KG1 (cell line): ENCODE measurements at regions not wholly inside any gene's neighbourhood (a gene's known extent, or its start where the extent isn't known, plus 50 kb on each side); places are given as distances from the start of the nearest gene placed in this dataset.

Experiments
- DNase-seq: peaks from one replicate; lab custom pipeline; 2025; lab: John Stamatoyannopoulos, UW

GRCh38 chr9:79880626-79881025 lies 308.9 kb downstream of the TLE4 start:
- DNase-seq = no peak

GRCh38 chr9:79877943-79878602 lies 306.3 kb downstream of the TLE4 start:
- peak; percentile 18 for DNase-seq

GRCh38 chr9:79868567-79869189 lies 296.9 kb downstream of the TLE4 start:
- DNase-seq = no peak

GRCh38 chr9:79862921-79863890 lies 291.4 kb downstream of the TLE4 start:
- no peak for DNase-seq

GRCh38 chr9:79858508-79858907 lies 286.7 kb downstream of the TLE4 start:
- no peak for DNase-seq

- DNase-seq = no peak
These were observed 285.4 kb downstream of the TLE4 start for GRCh38 chr9:79857188-79857587.

GRCh38 chr9:79847074-79847473 lies 275.3 kb downstream of the TLE4 start:
- DNase-seq = no peak

GRCh38 chr9:79829566-79830302 lies 258.0 kb downstream of the TLE4 start:
- DNase-seq = no peak

GRCh38 chr9:79824265-79824664 lies 252.5 kb downstream of the TLE4 start:
- DNase-seq = no peak

- DNase-seq = no peak
These were observed 245.8 kb downstream of the TLE4 start for GRCh38 chr9:79817438-79818004.

- no peak for DNase-seq
These were observed 241.5 kb downstream of the TLE4 start for GRCh38 chr9:79813258-79813638.

GRCh38 chr9:79812507-79813257 lies 240.9 kb downstream of the TLE4 start:
- DNase-seq = peak; percentile 48

- no peak for DNase-seq
These were observed 240.3 kb downstream of the TLE4 start for GRCh38 chr9:79812099-79812498.

GRCh38 chr9:79809931-79810330 lies 238.2 kb downstream of the TLE4 start:
- DNase-seq = no peak

- no peak for DNase-seq
These were observed 237.6 kb downstream of the TLE4 start for GRCh38 chr9:79809316-79809876.

GRCh38 chr9:79807971-79808370 lies 236.2 kb downstream of the TLE4 start:
- no peak for DNase-seq

- DNase-seq = no peak
These were observed 234.3 kb downstream of the TLE4 start for GRCh38 chr9:79806086-79806485.

GRCh38 chr9:79801459-79801858 lies 229.7 kb downstream of the TLE4 start:
- no peak for DNase-seq

- no peak for DNase-seq
These were observed 228.8 kb downstream of the TLE4 start for GRCh38 chr9:79800578-79800977.

GRCh38 chr9:79799691-79800335 lies 228.0 kb downstream of the TLE4 start:
- no peak for DNase-seq
